Suppressor macrophage treated with lipopolysaccharide for 4 hours (primary cell): ENCODE measurements at regions not wholly inside any gene's neighbourhood (a gene's known extent, or its start where the extent isn't known, plus 50 kb on each side); places are given as distances from the start of the nearest gene placed in this dataset.
A peak's percentile ranks its signal among the peaks of the same experiment; 100 is the strongest.

Experiments
- DNase-seq: peaks from one replicate; pipeline ENCODE4 v3.0.0-alpha.2; 2020

DNA sequence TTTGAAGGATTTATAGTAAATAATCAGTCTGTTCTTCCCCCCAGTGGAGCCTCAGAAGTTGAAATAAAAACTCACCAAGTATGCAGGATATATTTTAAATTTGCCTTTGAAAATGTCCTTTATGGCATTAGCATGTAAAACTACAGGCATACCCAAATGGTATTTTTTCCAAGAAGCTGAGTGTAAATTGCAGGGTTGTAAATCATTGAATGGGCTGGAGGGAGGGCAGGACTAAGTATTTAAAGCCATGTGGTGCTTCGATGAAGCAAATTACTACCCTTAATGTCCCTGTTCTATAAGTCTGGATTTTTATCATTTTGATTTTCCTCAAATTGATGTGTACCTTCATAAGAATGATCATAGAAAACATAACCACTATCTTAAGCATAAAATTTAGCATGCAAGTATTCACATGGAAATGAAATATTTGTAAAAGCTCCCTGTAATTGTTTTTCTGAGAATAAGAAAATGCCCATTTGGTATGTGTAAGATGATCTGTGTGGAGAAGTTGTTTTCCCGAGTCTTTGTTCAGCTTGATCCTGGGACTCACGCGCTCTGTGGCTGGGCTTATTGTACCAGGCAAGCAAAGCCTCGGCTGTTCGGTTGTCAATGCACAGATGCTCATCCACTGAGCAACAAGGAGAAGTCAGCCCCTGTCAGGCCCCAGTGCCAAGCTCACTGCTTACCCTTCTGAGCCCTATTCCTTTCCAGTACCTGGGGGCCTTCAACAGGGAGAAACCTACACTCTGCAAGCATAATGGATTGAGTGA lies 66.7 kb downstream of the CD164 start:
- DNase-seq = no peak

DNA sequence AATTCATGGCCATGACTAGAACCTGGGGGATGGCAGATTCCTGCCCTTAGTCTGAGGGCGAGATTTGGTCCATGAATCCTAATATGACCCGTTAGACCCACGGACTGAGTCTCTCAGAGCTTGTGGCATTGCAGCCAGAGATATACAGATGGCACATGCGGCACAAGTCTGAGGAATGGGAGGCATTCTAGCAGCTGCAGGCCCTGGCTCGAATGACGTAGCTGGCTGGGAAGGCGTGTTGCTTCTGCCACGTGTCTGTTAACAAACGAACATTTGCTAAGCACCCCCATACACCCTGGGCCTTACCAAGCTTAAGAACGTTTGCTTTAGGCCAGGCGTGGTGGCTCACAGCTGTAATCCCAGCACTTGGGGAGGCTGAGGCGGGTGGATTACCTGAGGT lies 68.0 kb downstream of the CD164 start:
- no peak for DNase-seq

- DNase-seq = no peak
These were observed 69.1 kb downstream of the CD164 start for GRCh38 chr6:109313139-109313538.

- no peak for DNase-seq
These were observed 70.8 kb downstream of the CD164 start for GRCh38 chr6:109311471-109311870.

GRCh38 chr6:109309917-109310316 lies 72.3 kb downstream of the CD164 start:
- DNase-seq = no peak

DNA sequence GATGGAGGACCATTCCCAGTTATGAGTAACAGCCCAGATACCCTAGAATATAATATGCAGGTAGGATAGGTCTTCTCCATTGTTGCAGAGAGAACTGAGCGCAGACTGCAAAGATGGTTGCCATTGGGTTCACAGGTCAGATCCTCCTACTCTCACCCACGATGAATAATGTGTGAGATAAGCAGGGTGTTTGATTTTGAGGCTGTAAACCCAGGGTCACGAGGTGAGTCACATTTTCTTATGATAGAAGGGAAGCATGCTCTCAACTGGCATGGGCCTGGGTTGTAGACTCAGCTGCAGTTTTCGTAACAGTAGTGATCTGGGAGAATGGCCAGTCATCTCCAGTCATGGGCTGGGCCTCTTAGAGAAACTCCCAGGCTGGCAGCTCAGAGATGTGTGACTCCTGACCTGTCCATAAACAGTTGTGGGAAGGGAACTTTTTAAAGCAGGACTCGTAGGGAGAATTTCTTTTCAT lies 74.2 kb downstream of the CD164 start:
- DNase-seq = peak; percentile 96

GRCh38 chr6:109306733-109307132 lies 75.5 kb downstream of the CD164 start:
- peak; percentile 43 for DNase-seq

DNA sequence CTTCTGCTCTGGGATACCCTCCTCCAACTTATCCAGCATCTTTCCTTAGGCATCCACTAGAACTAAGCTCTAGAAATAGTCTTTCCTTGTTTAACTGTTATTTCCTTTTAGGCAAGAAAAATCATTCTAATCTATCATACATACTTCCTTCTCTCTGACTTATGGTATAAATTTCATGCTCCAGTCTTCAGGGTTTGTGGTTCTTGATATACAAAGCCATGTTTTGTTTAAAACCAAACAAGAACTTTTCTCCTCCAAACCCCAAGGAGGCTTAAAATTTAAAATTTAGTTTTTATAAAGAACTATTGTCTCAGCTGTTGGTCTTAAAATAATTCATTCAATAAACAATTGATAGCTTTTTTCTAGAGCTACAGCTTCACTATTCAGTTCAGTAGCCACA lies 77.2 kb downstream of the CD164 start:
- no peak for DNase-seq

DNA sequence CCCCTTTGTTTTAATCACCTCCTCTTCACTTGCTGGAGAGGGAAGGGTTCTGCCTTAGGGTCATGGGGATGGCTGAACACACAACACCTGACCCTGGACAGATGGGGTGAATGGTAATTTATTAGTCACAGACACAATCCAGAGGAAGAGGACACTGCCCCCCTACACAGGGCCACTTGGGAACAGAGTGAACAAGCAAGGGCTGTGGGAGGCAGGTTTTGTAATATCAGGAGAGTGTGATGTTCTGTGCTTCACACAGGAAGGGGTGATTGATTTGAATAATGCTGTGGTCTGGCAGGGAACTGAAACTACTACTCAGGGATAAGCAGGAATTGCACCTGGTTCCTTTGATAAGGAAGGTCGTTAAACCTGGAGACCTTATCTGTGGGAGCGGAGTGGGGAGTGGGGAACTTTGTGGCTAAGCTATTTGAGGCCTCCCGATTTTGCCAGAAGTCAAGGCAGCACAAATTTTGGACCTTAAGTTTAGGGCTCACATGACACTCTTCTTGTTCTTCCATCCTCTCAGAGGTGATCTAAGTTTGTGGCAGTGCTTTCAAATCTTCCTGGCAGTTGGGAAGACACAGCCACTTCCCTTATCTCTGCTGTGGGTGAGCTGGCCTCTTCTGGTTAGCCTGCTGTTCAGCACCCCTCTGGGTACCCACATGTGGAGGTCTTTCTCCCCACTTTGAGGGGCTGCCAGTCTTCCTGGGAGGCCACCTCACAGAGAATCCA lies 77.8 kb downstream of the CD164 start:
- DNase-seq = peak; percentile 76

DNA sequence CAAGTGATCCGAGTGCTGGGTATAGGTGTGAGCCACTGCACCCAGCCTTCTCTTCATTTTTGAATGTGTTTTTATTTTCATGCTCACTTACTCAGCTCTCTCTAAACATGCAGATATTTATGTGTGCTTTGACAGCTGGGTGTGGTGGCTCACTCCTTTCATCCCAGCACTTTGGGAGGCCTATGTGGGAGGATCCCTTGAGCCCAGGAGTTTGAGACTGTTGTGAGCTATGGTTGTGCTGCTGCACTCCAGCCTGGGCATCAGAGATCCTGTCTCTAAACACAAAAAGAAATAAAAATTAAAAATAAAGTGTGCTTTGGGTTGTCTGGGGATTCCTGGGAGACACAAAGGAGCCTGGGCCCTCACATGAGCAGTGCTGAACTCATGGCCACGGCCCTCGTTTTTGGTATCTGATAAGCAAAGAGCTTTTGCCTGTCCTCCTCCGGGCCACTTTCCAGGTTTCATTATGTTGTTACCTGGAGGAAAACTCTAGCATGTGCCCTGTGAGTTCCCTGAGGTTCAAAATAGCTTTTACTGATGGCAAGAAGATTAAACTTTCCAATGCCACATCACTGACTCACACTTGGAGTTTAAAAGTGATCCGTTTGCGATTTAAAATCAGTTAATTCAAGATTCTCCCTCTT lies 78.5 kb downstream of the CD164 start:
- DNase-seq = no peak

GRCh38 chr6:109303164-109303563 lies 79.1 kb downstream of the CD164 start:
- no peak for DNase-seq

GRCh38 chr6:109302176-109302575 lies 80.1 kb downstream of the CD164 start:
- no peak for DNase-seq

- no peak for DNase-seq
These were observed 80.8 kb downstream of the CD164 start for GRCh38 chr6:109301418-109301817.

DNA sequence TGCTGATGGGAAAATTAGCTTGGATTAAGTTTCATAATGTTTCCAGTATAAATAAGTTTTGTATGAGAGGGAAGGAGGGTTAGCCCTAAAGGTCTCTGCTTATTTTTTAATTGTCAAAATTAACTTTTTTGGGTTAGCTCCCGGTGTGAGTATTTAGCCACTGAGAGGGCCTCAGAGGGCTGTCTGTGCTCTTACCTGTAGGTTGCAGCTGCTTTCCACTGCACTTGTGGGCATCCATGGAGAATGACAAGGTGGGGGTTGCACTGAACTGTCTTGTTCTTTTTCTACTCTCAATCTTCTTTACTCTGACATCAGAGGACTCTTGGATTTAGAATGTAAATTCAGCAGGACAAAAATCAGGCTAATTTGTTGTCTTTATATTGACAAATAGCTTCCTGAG lies 81.4 kb downstream of the CD164 start:
- no peak for DNase-seq

GRCh38 chr6:109299776-109300564 lies 82.3 kb downstream of the CD164 start:
- DNase-seq = peak; percentile 57

GRCh38 chr6:109299265-109299607 lies 83.0 kb downstream of the CD164 start:
- DNase-seq = no peak

GRCh38 chr6:109298605-109299264 lies 83.5 kb downstream of the CD164 start:
- DNase-seq = no peak

- DNase-seq = no peak
These were observed 84.7 kb downstream of the CD164 start for GRCh38 chr6:109297406-109298110.

DNA sequence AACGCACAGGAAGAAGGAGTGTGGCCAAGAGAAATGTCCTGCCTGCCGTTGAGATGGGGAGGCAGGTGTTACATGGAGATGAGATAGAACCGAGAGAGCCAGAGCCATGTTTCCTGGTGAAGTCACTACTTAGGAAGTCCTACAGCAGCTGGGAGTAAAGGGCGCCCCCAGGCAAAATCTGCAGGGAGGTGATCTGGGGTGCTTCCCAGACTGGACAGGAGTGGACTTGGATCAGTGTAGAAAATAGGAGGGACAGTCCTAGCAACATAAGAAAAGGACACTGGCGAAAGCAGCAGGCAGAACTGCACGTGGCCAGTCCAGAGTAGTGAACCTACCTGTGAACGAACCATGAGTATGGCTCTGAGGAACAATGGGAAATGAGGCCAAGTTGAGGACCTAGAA lies 85.3 kb downstream of the CD164 start:
- DNase-seq = no peak

- no peak for DNase-seq
These were observed 85.8 kb downstream of the CD164 start for GRCh38 chr6:109296452-109296851.

DNA sequence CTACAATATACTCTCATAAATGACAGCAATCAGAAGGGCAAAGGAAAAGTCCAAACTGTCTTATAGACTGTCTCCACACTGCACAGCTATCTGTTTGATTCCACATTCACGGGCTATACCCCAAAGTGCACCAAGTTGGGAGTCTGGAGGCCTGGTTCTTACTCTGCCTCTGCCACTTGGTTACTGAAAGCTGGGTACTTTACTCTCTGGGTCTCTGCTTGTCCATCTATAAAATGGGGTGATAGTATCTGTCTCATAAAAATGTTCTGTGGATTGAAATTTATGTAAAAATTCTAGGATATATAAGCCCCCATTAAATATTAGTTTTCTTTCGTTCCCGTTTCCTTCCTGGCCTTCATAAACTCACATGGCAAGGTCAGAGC lies 86.5 kb downstream of the CD164 start:
- no peak for DNase-seq
